HG03565 (cell line): ENCODE measurements at regions not wholly inside any gene's neighbourhood (a gene's known extent, or its start where the extent isn't known, plus 50 kb on each side); places are given as distances from the start of the nearest gene placed in this dataset.
A peak's percentile ranks its signal among the peaks of the same experiment; 100 is the strongest.

Source experiments
- ATAC-seq: cut with Tn5 transposase; IDR thresholded peaks from one replicate; pipeline ENCODE4 v1.9.1; 2021; ENCODE audit warnings: mild to moderate bottlenecking, moderate library complexity; ENCODE audit not compliant: unreplicated experiment

- ATAC-seq = no peak
Measured at GRCh38 chr1:191866155-191866554, 292.1 kb upstream of the RGS18 start.

DNA sequence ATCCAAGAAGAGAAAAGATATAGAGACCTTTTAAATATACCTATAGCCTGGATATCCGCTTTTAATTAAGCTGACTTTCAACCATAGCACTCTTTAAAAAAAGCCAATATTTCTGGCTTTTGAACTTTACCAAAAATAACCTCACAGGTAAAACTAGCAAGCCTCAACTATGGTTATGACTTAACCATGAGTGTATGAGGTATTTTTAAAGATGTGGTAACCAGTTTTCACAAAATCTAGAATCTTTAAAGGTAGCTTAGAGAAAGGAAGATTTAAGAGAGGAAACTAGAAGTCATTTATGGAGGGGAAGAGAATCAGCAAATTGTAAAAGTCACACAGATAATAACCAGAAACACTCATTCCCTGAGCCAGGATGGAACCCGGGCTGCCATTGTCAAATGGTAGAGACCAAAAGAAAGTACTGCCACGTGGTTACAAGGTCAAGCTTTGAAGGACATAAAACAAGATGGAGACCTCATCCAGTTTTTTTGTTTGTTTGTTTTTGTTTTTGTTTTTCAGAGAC lies 288.4 kb upstream of the RGS18 start:
- no peak for ATAC-seq

- no peak for ATAC-seq
Measured at GRCh38 chr1:191870490-191870889, 287.8 kb upstream of the RGS18 start.

GRCh38 chr1:191875994-191876393 lies 282.3 kb upstream of the RGS18 start:
- no peak for ATAC-seq

DNA sequence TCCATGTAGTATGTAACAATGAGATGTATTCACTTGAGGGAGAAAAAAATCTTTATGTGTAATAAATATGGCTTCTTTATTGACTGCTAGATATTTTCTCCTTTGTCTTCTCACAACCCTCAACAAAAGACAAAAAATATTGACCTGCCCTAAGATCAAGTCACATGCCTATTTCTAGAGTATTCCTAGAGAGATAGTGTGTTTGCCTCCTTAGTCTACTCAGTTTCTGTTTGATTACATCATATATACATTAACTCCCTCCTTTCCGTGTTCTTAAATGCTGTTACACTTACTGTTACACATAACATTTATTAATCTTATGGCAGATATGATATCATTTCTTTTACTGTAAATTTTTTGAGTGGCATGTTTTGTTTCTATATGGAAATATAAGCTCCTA lies 281.6 kb upstream of the RGS18 start:
- no peak for ATAC-seq

DNA sequence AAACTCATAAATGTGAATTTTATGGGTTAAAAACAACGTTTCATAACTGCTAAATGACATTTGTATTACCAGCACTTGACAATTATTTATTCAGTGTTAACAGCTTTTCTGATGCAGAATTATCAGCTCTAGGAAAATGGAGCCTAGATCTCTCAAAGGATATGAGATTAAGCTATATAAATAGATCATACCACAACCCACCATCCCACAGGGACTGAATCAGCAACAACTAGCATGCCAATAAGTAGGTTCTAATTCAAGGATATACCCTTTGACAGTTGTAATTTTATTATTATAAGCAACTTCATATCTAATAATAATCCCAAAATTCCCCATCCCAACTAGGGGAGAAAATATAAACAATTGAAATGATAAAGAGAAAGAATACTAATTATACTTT lies 275.4 kb upstream of the RGS18 start:
- ATAC-seq = no peak

- peak; percentile 76 for ATAC-seq
Measured at GRCh38 chr1:191886977-191887376, 271.3 kb upstream of the RGS18 start.

DNA sequence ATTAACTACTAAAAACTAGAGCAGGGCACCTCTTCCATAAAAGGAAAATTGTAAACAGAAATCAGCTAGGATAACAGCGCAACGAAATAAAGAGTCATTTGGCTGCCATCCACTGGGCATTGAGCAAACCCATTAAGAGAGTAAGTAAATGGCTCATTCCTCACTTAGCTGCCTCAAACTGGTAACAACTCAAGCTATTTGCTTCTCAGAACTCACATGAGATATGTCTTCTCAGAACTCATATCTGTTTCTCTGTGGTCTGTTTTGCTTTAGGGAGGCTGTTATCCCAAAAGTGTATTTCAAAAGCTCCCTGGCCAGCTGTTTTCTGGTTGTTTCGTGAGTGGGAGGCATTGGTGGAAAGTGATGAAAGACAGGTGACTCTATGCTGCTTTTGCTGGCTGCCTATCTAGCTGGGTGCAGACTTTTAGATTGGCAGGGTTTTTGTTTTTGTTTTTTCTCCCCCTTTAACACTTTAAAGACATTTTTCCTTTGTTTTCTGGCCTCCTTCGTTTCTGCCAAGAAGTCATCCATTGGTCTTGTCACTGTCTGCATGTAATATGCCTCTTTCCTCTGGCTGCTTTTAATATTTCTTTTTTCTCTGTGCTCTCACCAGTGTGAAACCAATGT lies 269.2 kb upstream of the RGS18 start:
- no peak for ATAC-seq

- ATAC-seq = no peak
Measured at GRCh38 chr1:191889623-191890003, 268.6 kb upstream of the RGS18 start.

- no peak for ATAC-seq
Measured at GRCh38 chr1:191890433-191891088, 267.7 kb upstream of the RGS18 start.

DNA sequence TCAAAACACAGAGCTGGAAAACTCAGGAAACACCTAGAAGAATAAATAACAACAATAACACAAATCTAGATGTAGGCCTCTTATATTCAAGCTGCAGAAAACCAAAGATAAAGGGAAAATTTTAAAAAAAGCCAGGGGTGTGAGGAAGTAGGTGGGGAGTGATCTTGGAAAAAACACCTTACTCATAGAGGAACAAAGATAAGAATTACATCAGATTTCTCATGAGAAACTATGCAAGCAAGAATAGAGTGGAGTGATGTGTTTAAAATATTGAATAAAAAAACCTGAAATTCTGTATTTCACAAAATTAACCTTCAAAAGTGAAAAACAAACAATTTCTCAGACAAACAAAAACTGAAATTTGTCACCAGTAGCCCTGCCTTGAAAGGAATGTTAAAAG lies 265.5 kb upstream of the RGS18 start:
- no peak for ATAC-seq

- no peak for ATAC-seq
Measured at GRCh38 chr1:191895049-191895448, 263.2 kb upstream of the RGS18 start.

GRCh38 chr1:191895462-191896058 lies 262.7 kb upstream of the RGS18 start:
- no peak for ATAC-seq

GRCh38 chr1:191897134-191897533 lies 261.1 kb upstream of the RGS18 start:
- ATAC-seq = no peak

GRCh38 chr1:191901651-191902050 lies 256.6 kb upstream of the RGS18 start:
- ATAC-seq = no peak

DNA sequence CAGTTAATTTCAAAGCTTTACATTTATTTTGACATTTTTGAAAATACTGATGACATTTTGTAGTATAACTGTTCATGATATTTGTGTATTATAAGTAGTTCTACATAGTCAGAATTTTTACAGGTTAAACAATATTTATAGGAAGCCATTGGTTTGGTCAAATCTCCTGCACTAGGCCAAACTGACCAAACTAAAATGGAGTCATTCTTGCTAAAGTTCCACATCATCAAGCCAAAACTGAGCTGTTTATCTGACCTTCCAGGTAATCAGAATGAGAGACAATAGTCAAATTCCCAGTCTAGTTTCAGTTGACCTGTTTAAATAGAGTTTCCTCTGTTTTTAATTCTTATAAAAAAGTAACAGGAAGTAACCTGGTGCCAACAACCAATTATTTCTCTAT lies 253.3 kb upstream of the RGS18 start:
- ATAC-seq = no peak

DNA sequence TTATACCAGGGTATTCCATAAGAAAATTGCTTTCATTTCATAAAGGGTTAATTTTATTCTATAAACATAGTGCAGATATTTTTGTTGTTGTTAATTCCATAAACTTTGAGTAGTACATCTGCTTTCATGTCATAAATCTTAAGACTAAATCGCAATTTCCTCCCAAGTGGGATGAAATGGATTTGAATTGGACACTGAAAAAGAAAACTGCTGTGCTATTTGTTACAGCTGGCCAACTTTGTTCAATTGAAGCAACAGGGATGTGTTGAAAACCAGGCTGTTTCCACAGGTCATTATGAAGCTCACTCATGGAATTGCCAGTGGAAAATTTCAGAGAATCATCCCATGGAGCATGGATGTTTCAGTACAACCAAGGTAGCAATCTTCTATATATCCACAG lies 252.5 kb upstream of the RGS18 start:
- no peak for ATAC-seq

GRCh38 chr1:191907121-191907520 lies 251.1 kb upstream of the RGS18 start:
- no peak for ATAC-seq

GRCh38 chr1:191910245-191910644 lies 248.0 kb upstream of the RGS18 start:
- no peak for ATAC-seq

DNA sequence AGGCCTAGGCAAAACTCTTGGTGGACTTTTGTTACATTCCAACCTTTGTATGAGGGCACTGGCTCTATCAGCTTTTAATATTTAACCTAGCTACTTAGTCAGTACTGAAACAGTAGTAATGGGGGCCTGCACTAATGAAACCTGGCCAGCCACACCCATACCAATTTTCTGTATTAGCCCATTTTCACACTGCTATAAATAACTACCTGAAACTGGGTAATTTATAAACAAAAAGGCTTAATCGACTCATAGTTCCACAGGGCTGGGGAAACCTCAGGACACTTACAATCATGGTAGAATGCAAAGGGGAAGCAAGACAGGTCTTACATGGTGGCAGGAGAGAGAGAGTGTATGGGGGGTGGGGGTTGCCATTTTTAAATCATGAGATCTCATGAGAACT lies 245.7 kb upstream of the RGS18 start:
- no peak for ATAC-seq

DNA sequence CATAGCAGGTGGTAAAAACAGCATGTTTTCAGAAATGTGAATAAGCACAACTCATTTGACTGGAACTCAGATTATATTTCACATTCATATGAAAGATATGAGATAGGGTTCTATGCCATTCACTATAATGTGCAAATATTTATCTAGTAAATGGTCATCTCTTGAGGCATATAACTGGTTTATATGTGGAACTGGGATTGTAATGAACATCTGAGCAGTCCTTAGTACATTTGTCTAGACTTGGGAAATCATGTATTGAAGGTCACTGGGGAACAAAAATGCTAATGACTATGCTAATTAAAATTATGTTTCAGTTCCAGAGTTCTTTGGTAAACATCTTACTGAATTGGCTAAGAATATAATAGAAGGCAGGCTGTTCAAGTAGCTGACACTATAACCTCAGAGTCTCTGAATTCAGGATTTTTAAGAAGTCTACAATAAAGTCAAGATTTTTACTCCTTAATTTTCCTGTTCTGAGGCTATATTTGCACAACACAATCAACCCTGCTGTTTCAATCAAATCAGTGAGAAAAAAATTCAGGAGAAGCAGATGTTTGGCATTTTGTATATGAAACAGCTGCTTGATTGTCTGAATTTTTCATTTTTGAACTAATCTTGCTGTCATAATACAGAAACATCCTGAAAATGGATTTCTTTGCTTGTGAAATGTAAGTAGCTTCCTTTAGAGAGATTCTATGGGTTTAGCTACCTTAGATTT lies 244.8 kb upstream of the RGS18 start:
- no peak for ATAC-seq

GRCh38 chr1:191929383-191929782 lies 228.9 kb upstream of the RGS18 start:
- ATAC-seq = no peak
